IPS-20b (cell line): ENCODE measurements at regions not wholly inside any gene's neighbourhood (a gene's known extent, or its start where the extent isn't known, plus 50 kb on each side); places are given as distances from the start of the nearest gene placed in this dataset.

ENCODE experiments used
- H3K27ac ChIP-seq: one replicate; pipeline ENCODE4 v1.5.1; 2013; ENCODE audit warnings: low read length
- H3K27me3 ChIP-seq: 2 replicates; pipeline ENCODE4 v1.6.1; 2013; ENCODE audit warnings: mild to moderate bottlenecking, low read length, inconsistent platforms; ENCODE audit not compliant: insufficient read depth
- H3K36me3 ChIP-seq: 2 replicates; pipeline ENCODE4 v1.6.1; 2013; ENCODE audit warnings: low read depth, mild to moderate bottlenecking, inconsistent platforms, low read length, moderate library complexity; ENCODE audit not compliant: insufficient read depth
- H3K4me1 ChIP-seq: 2 replicates; pipeline ENCODE4 v1.6.1; 2013; ENCODE audit warnings: mild to moderate bottlenecking, control low read depth, inconsistent platforms, low read length, moderate library complexity; ENCODE audit not compliant: insufficient read depth
- H3K4me3 ChIP-seq: 2 replicates; pipeline ENCODE4 v1.5.1; 2013; ENCODE audit warnings: mild to moderate bottlenecking, low read length, inconsistent platforms
- H3K9ac ChIP-seq: 2 replicates; pipeline ENCODE4 v1.6.1; 2013; ENCODE audit warnings: low read depth, mild to moderate bottlenecking, inconsistent platforms, low read length, moderate library complexity
- H3K9me3 ChIP-seq: 2 replicates; pipeline ENCODE4 v1.6.1; 2013; ENCODE audit warnings: mild to moderate bottlenecking, low read depth, low read length, inconsistent platforms; ENCODE audit not compliant: insufficient read depth

- H3K36me3 ChIP-seq = no peaks in the 10 kb centered on the region
- H3K27ac ChIP-seq = no peak overlapping the region
- no peaks in the 10 kb centered on the region for H3K4me1 ChIP-seq
- no peak overlapping the region for H3K4me3 ChIP-seq
- H3K9me3 ChIP-seq = no peaks in the 10 kb centered on the region; the same call in 1 of the 2 replicates
- no peaks in the 10 kb centered on the region for H3K27me3 ChIP-seq
- no peak overlapping the region for H3K9ac ChIP-seq
These were observed 381.1 kb downstream of the RASEF start for GRCh38 chr9:82681809-82682208.

- H3K36me3 ChIP-seq = no peaks in the 10 kb centered on the region
- no peaks in the 10 kb centered on the region for H3K27me3 ChIP-seq
- no peak overlapping the region for H3K27ac ChIP-seq
- H3K4me3 ChIP-seq = no peak overlapping the region
- H3K9me3 ChIP-seq = no peaks in the 10 kb centered on the region; the same call in 1 of the 2 replicates
- no peaks in the 10 kb centered on the region for H3K4me1 ChIP-seq
- H3K9ac ChIP-seq = no peak overlapping the region
These were observed 380.5 kb downstream of the RASEF start for GRCh38 chr9:82682431-82682830.

DNA sequence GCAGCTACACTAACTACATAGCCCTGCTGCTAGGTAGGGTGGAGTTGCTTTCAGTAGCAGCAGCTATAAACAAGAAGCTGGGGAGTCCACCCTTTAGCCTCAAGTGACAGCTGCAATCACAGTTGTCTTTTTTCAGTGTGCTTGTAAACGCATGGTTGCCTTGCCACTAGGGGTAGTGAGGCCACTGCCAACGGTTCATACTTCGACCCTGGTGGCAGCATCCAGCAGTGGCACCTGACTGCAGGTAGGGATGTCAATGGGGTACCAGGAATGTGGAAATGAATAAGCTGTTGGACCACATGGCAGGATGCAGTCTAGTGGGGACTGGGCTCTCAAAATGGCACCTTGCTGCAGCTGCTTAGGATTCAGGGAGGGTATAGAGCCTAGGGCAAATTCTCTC, 367.2 kb downstream of the RASEF start:
- Histone ChIP-seq H3K27me3 (no peaks in the 10 kb centered on the region; the same call in 1 of the 2 replicates), H3K36me3 (no peaks in the 10 kb centered on the region), H3K4me3 (no peak overlapping the region), H3K9me3 (no peaks in the 10 kb centered on the region), H3K27ac (no peak overlapping the region), H3K9ac (no peak overlapping the region), H3K4me1 (no peaks in the 10 kb centered on the region)

DNA sequence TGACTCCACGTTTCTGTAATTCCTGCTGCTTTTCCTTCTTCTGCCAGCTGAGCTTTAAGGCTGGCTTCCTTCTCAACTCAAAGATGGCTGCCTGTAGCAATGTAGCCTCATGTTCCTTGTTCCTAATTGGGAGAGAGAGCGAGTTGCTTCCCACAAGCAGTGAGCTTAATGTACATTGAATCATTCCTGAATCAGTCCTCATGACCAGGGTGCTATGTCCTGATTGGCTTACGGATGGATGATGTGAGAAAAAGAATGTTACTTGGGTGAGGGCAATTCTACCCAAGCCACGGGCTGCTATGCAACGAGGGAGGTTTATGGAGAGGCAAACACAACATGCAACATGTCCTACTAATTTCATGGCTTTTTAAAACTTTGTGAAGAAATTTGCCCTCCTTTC, 356.2 kb downstream of the RASEF start:
- H3K9ac ChIP-seq = no peak overlapping the region
- no peaks in the 10 kb centered on the region for H3K36me3 ChIP-seq
- no peaks in the 10 kb centered on the region for H3K27me3 ChIP-seq
- peaks cover 10% of the 10 kb centered on the region; the same call in 1 of the 2 replicates for H3K4me1 ChIP-seq
- H3K27ac ChIP-seq = no peak overlapping the region
- no peak overlapping the region for H3K4me3 ChIP-seq
- H3K9me3 ChIP-seq = no peaks in the 10 kb centered on the region

- H3K9me3 ChIP-seq = peaks cover 12% of the 10 kb centered on the region
- peaks cover 10% of the 10 kb centered on the region for H3K4me1 ChIP-seq
- H3K4me3 ChIP-seq = no peak overlapping the region
- H3K27ac ChIP-seq = no peak overlapping the region
- no peaks in the 10 kb centered on the region for H3K27me3 ChIP-seq
- H3K9ac ChIP-seq = no peak overlapping the region
- H3K36me3 ChIP-seq = no peaks in the 10 kb centered on the region
These were observed 346.1 kb downstream of the RASEF start for GRCh38 chr9:82716821-82717220.

DNA sequence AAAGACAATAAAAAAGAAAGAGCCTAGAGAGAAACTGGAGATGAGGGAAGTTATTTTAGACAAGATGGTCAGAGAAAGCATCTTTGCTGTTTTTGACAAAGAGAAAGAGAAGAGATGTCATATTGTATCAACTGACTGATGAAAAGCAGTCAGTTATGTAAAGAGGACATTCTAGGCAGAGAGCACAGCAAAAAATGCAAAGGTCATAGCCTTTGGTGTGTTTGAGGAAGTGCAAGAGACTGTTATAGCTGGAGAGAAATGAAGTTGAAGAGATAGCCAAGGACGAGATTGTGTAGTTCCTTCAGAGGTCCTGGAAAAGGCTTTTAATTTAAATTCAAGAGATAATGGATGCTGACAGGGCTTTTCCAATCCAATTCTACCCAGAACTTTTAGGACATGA, 342.4 kb downstream of the RASEF start:
- H3K4me1 ChIP-seq = peaks cover 14% of the 10 kb centered on the region
- no peaks in the 10 kb centered on the region for H3K36me3 ChIP-seq
- no peak overlapping the region for H3K9ac ChIP-seq
- no peak overlapping the region for H3K27ac ChIP-seq
- H3K9me3 ChIP-seq = no peaks in the 10 kb centered on the region
- no peak overlapping the region for H3K4me3 ChIP-seq
- H3K27me3 ChIP-seq = no peaks in the 10 kb centered on the region

GRCh38 chr9:82721593-82721992, 341.3 kb downstream of the RASEF start:
- Histone ChIP-seq H3K27ac (no peak overlapping the region), H3K36me3 (no peaks in the 10 kb centered on the region), H3K27me3 (no peaks in the 10 kb centered on the region), H3K4me1 (peaks cover 14% of the 10 kb centered on the region), H3K9me3 (no peaks in the 10 kb centered on the region), H3K9ac (no peak overlapping the region), H3K4me3 (no peak overlapping the region)

GRCh38 chr9:82722051-82722450, 340.9 kb downstream of the RASEF start:
- Histone ChIP-seq H3K27me3 (no peaks in the 10 kb centered on the region), H3K4me3 (no peak overlapping the region), H3K27ac (no peak overlapping the region), H3K36me3 (no peaks in the 10 kb centered on the region), H3K9ac (no peak overlapping the region), H3K4me1 (peaks cover 14% of the 10 kb centered on the region), H3K9me3 (no peaks in the 10 kb centered on the region)

- Histone ChIP-seq H3K9ac (no peak overlapping the region), H3K9me3 (no peaks in the 10 kb centered on the region), H3K4me1 (peaks cover 14% of the 10 kb centered on the region), H3K27me3 (no peaks in the 10 kb centered on the region), H3K27ac (no peak overlapping the region), H3K4me3 (no peak overlapping the region), H3K36me3 (no peaks in the 10 kb centered on the region)
These were observed 340.4 kb downstream of the RASEF start for GRCh38 chr9:82722561-82722960.

GRCh38 chr9:82726424-82727276, 336.3 kb downstream of the RASEF start:
- Histone ChIP-seq H3K36me3 (no peaks in the 10 kb centered on the region), H3K4me3 (no peak overlapping the region), H3K27me3 (no peaks in the 10 kb centered on the region), H3K27ac (no peak overlapping the region), H3K4me1 (peaks cover 20% of the 10 kb centered on the region), H3K9ac (no peak overlapping the region), H3K9me3 (no peaks in the 10 kb centered on the region)

- no peaks in the 10 kb centered on the region for H3K36me3 ChIP-seq
- H3K27me3 ChIP-seq = no peaks in the 10 kb centered on the region
- no peak overlapping the region for H3K9ac ChIP-seq
- H3K4me3 ChIP-seq = no peak overlapping the region
- H3K4me1 ChIP-seq = peaks cover 20% of the 10 kb centered on the region
- H3K9me3 ChIP-seq = no peaks in the 10 kb centered on the region
- no peak overlapping the region for H3K27ac ChIP-seq
These were observed 333.8 kb downstream of the RASEF start for GRCh38 chr9:82729141-82729540.

DNA sequence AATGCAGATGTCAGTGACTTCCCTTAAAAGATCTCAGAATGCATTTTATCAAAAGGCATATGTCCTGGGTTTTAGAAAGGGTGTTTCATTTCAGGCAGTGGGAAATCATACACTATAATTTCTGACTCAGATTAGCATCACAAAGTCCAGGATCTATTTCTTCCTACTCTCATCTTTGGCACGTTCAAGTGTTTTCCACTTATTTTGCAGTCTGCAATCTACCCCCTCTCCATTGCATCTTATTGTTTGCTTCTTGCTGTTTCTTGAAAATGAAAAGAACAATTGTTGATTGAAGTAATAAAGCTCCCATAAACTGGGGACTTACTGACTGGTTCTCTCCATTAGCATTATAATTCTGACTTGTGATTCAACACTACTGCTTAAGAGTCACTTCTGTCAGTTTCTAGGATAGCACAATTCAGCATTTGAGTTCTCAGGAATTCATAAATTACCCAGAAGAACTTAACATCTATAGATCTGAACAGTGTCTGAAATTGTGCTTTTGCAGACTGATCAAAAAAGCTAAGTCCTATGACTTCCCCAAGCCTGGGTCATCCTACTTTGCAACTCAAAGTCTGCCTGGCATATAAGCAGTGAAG, 332.9 kb downstream of the RASEF start:
- Histone ChIP-seq H3K9me3 (no peaks in the 10 kb centered on the region), H3K27ac (peak overlapping the region; percentile 16), H3K9ac (no peak overlapping the region), H3K36me3 (no peaks in the 10 kb centered on the region), H3K27me3 (no peaks in the 10 kb centered on the region), H3K4me3 (0 out of 2 replicates have a peak overlapping the region, but pooled peaks have one; percentile 13), H3K4me1 (peaks cover 25% of the 10 kb centered on the region)
